ENCODE measurements at regions not wholly inside any gene's neighbourhood (a gene's known extent, or its start where the extent isn't known, plus 50 kb on each side); places are given as distances from the start of the nearest gene placed in this dataset.

GRCh38 chr3:150022381-150023238 is 51.9 kb upstream of the PFN2 start:
- DNase-seq (ENCODE audit: low spot score): peak; percentile 22

GRCh38 chr3:150020527-150020926 is 49.8 kb upstream of the PFN2 start:
- no peak for DNase-seq (ENCODE audit: low spot score)
